Erythroblast (primary cell): ENCODE measurements at regions not wholly inside any gene's neighbourhood (a gene's known extent, or its start where the extent isn't known, plus 50 kb on each side); places are given as distances from the start of the nearest gene placed in this dataset.

ENCODE experiments used
- DNase-seq, 2 experiments: peaks; one replicate each; lab custom pipeline; 2025; lab: John Stamatoyannopoulos, UW
- GATA1 ChIP-seq: IDR thresholded peaks from 2 replicates; pipeline ENCODE4 v1.6.1; 2011; ENCODE audit warnings: low read depth, mild to moderate bottlenecking, control low read depth, low read length, moderate library complexity
- POLR2A ChIP-seq: IDR thresholded peaks from 2 replicates; pipeline ENCODE4 v1.6.1; 2011; ENCODE audit warnings: mild to moderate bottlenecking, low read length

GRCh38 chr1:229752679-229753078 is 126.6 kb downstream of the URB2 start:
- TF ChIP-seq POLR2A, result no peak
- TF ChIP-seq GATA1, result no peak
- peak in 1 of 2 experiments; percentile 24 for DNase-seq

GRCh38 chr1:229753764-229754551 is 127.9 kb downstream of the URB2 start:
- TF ChIP-seq POLR2A (peak; percentile 78), GATA1 (peak; percentile 86)
- peak; percentile 94 to 97 for DNase-seq

- DNase-seq, result no peak
- TF ChIP-seq POLR2A, result no peak
- no peak for TF ChIP-seq GATA1
Measured at GRCh38 chr1:229756666-229757065, 130.6 kb downstream of the URB2 start.

GRCh38 chr1:229757226-229757625 is 131.2 kb downstream of the URB2 start:
- no peak for DNase-seq
- TF ChIP-seq GATA1 (no peak), POLR2A (no peak)

GRCh38 chr1:229758101-229759036 is 132.3 kb downstream of the URB2 start:
- no peak for DNase-seq
- TF ChIP-seq POLR2A, result no peak
- no peak for TF ChIP-seq GATA1

- TF ChIP-seq GATA1, result no peak
- no peak for TF ChIP-seq POLR2A
- peak in 1 of 2 experiments; percentile 22 for DNase-seq
Measured at GRCh38 chr1:229759037-229759435, 133.0 kb downstream of the URB2 start.

DNA sequence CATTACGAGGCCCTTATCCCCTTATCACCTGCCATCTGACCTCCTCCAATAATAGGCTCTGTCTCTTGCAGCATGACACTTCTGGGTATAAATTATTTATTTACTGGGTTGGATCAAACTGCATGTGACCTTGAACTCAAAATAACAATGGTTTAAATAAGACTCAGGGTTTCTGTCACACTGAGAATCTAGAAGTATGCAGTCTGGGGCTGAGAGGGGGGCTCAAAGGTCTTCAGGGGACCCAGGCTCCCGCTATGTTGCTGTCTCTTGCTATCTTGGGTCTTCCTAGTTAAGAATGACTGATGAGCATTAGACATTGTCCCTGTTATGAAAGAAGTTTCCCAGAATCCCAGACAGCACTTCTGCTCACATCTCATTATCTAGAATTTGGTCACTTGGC is 133.5 kb downstream of the URB2 start:
- no peak for TF ChIP-seq POLR2A
- no peak for TF ChIP-seq GATA1
- DNase-seq, result peak in 1 of 2 experiments; percentile 22

GRCh38 chr1:229760478-229760996 is 134.5 kb downstream of the URB2 start:
- TF ChIP-seq POLR2A (no peak), GATA1 (no peak)
- DNase-seq, result no peak

DNA sequence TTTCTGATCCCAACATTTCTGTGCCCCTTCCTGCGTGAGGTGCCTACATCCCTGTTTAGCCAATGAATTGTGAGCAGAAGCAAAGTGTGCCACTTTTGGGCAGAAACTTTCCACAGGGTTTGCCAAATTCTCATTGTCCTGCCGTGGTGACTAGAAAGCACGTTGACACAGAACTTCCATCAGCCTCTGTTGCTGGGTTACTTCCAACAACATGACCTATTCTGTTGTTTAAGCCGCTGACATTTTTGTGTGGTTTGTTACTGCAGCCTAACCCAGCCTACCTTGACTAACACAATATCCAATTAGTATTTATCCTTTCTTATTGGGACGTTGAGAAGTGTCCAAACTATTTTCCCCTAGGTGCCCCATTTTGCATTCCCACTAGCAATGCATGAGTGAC is 136.8 kb downstream of the URB2 start:
- TF ChIP-seq GATA1 (no peak), POLR2A (no peak)
- DNase-seq, result no peak

DNA sequence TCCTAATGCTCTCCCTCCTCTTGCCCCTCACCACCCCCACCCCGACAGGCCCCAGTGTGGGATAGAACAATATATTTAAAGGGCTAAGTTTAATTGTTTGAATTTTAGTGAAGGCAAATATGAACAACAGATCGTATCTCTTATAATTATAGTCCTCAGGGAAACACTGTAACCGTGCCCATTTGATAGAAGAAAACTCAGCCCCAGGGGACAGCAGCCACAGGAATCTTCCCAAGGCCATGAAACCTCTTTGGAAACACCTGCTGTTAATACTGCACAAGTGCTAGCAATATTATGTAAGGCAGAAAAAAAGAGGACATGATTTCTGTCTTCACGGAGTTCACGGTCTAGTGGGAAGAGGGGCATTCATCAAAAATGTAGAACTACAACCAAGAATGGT is 142.2 kb downstream of the URB2 start:
- no peak for TF ChIP-seq GATA1
- no peak for TF ChIP-seq POLR2A
- DNase-seq, result no peak

- TF ChIP-seq GATA1 (no peak), POLR2A (no peak)
- DNase-seq, result no peak
Measured at GRCh38 chr1:229769006-229769405, 143.0 kb downstream of the URB2 start.

- TF ChIP-seq GATA1, result no peak
- TF ChIP-seq POLR2A, result no peak
- DNase-seq, result no peak
Measured at GRCh38 chr1:229769809-229770208, 143.8 kb downstream of the URB2 start.

DNA sequence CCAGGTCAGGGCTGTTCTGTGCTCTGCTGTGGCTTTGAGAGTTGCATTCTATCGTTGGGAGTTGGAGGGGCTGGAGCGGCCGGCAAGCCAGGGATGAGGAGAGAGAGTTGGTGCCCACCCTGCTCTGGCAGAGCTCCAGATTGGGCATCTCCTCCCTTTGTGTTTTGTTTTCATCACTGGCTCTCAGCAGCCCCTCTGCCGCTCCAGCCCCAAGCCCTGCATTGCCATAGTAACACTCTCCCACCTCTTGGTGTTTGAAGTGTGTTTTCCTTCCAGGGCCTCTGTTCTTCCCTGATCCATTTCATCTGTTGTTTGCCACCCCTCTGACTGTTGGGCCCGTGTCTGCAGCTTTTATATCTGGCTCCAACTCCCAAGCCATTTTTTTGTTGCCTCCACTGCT is 152.7 kb downstream of the URB2 start:
- DNase-seq, result no peak
- no peak for TF ChIP-seq GATA1
- no peak for TF ChIP-seq POLR2A

DNA sequence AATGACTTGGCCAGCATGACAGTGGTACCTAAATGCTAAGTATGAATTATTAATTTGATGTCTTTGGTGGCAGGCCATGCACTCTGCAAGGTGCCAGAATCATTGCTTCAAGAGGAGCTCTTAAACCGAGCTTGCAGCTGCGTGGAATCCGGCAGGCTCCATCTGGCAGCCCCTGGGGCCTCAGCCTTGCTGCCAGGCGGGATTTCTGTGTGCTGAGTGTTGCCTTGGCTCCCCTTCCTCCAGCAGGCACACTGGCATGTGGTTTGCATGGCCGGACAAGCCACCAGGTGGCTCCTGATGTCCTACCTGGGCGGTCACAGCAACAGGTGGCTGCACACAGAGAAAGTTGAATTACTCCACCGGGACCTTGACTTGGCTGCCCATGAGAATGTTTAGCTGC is 155.4 kb downstream of the URB2 start:
- TF ChIP-seq POLR2A (no peak), GATA1 (no peak)
- no peak for DNase-seq
